ENCODE measurements at regions not wholly inside any gene's neighbourhood (a gene's known extent, or its start where the extent isn't known, plus 50 kb on each side); places are given as distances from the start of the nearest gene placed in this dataset.

- Mint-ChIP-seq H3K4me3 (no peak overlapping the region), H3K9me3 (no peaks in the 10 kb centered on the region), H3K27me3 (ENCODE audit: low read depth) (peaks cover 4% of the 10 kb centered on the region), H3K27ac (no peak overlapping the region), H3K36me3 (ENCODE audit: low read depth) (no peaks in the 10 kb centered on the region), H3K4me1 (no peaks in the 10 kb centered on the region)
- no peak for TF ChIP-seq CTCF (IDR thresholded peaks at IDR 0.05; ENCODE audit: unreplicated experiment in 3 of 3)
Measured at GRCh38 chr16:6493555-6493954, 839.1 kb upstream of the RBFOX1 start.

GRCh38 chr16:6492742-6493141, 839.9 kb upstream of the RBFOX1 start:
- Mint-ChIP-seq H3K9me3 (no peaks in the 10 kb centered on the region), H3K27me3 (ENCODE audit: low read depth) (no peaks in the 10 kb centered on the region), H3K4me1 (no peaks in the 10 kb centered on the region), H3K36me3 (ENCODE audit: low read depth) (no peaks in the 10 kb centered on the region), H3K27ac (no peak overlapping the region), H3K4me3 (no peak overlapping the region)
- no peak for TF ChIP-seq CTCF (IDR thresholded peaks at IDR 0.05; ENCODE audit: unreplicated experiment in 3 of 3)

- Mint-ChIP-seq H3K4me3 (no peak overlapping the region), H3K36me3 (ENCODE audit: low read depth) (no peaks in the 10 kb centered on the region), H3K4me1 (no peaks in the 10 kb centered on the region), H3K27ac (no peak overlapping the region), H3K27me3 (ENCODE audit: low read depth) (peaks cover 47% of the 10 kb centered on the region), H3K9me3 (no peaks in the 10 kb centered on the region)
- TF ChIP-seq CTCF (IDR thresholded peaks at IDR 0.05; ENCODE audit: unreplicated experiment in 3 of 3), result no peak
Measured at GRCh38 chr16:6484935-6485334, 847.7 kb upstream of the RBFOX1 start.

GRCh38 chr16:6484081-6484480, 848.6 kb upstream of the RBFOX1 start:
- Mint-ChIP-seq H3K9me3 (no peaks in the 10 kb centered on the region), H3K4me1 (no peaks in the 10 kb centered on the region), H3K27me3 (ENCODE audit: low read depth) (peaks cover 47% of the 10 kb centered on the region), H3K27ac (no peak overlapping the region), H3K4me3 (no peak overlapping the region), H3K36me3 (ENCODE audit: low read depth) (no peaks in the 10 kb centered on the region)
- no peak for TF ChIP-seq CTCF (IDR thresholded peaks at IDR 0.05; ENCODE audit: unreplicated experiment in 3 of 3)

- Mint-ChIP-seq H3K27ac (no peak overlapping the region), H3K4me1 (no peaks in the 10 kb centered on the region), H3K9me3 (no peaks in the 10 kb centered on the region), H3K27me3 (ENCODE audit: low read depth) (peaks cover 47% of the 10 kb centered on the region), H3K4me3 (peak overlapping the region in 2 of 3 experiments; percentile 9 to 64), H3K36me3 (ENCODE audit: low read depth) (no peaks in the 10 kb centered on the region)
- TF ChIP-seq CTCF (IDR thresholded peaks at IDR 0.05; ENCODE audit: unreplicated experiment in 3 of 3), result no peak
Measured at GRCh38 chr16:6483469-6484033, 849.1 kb upstream of the RBFOX1 start.

- H3K4me1 Mint-ChIP-seq, result no peaks in the 10 kb centered on the region
- no peak overlapping the region for H3K27ac Mint-ChIP-seq
- H3K4me3 Mint-ChIP-seq, result peak overlapping the region in 1 of 3 experiments; percentile 47
- TF ChIP-seq CTCF (IDR thresholded peaks at IDR 0.05; ENCODE audit: unreplicated experiment in 3 of 3), result no peak
- H3K36me3 Mint-ChIP-seq (ENCODE audit: low read depth), result no peaks in the 10 kb centered on the region
- H3K9me3 Mint-ChIP-seq, result peaks cover under 1% of the 10 kb centered on the region
- H3K27me3 Mint-ChIP-seq (ENCODE audit: low read depth), result peaks cover 47% of the 10 kb centered on the region
Measured at GRCh38 chr16:6482696-6483468, 849.8 kb upstream of the RBFOX1 start.

Data from nephron (organoid).